ENCODE measurements at regions not wholly inside any gene's neighbourhood (a gene's known extent, or its start where the extent isn't known, plus 50 kb on each side); places are given as distances from the start of the nearest gene placed in this dataset.

DNA sequence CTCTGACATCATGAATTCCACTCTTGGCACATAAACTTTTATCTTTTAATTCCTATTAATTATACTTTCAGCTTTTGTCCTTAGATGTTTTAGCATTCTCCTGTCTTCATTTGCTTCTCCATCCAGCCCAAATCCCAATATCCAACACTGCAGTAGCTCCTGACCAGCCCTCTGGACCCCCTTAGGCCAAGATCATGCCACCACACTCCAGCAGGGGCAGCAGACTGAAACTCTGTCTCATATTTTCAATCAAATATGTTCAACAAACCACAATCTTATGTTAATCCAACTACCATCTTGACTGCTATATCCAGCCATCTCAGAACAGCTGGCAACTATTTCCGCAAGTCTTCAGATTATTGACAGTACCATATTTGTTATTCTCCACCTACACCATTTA, 315.8 kb upstream of the ROBO2 start:
- no peak for DNase-seq

- DNase-seq, result no peak
These were observed 315.2 kb upstream of the ROBO2 start for GRCh38 chr3:76724706-76725105.

DNA sequence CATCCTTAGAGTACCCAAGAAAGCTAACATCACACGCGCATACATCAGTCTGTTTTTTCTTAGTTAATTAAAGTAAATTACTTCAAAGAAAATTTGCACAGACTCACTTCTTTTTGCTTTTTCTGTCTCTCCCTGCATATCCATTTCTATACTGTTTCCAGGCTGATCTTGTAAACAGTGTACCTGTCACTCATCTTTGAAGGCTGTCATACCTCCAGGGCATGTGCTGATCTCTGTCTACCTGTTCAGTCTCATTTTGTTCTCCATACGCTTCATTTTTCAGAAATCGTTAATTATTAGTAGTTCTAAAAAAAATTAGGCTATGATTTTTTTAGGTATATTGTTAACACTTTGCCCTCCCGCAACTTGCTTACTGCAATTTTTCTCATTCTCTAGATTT, 313.9 kb upstream of the ROBO2 start:
- no peak for DNase-seq

DNA sequence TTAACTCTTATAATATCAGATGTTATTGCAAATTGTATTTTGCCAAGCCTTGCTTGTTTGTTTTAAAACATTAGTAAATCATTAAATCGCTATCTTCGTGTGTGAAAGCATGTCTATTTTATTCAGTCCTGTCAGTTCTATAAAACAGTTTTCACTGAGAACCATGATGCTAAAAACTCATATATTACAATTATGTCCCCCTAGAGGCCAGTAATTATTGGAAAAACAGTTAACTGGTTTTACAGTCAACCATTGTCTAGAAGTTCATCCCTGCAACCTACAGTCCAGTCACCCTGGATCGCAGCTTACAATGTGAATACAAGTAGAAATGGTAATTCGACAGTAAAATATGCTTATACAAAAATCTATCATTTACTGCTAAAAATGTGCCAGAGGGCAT, 311.5 kb upstream of the ROBO2 start:
- no peak for DNase-seq

- no peak for DNase-seq
These were observed 308.4 kb upstream of the ROBO2 start for GRCh38 chr3:76731471-76731870.

DNA sequence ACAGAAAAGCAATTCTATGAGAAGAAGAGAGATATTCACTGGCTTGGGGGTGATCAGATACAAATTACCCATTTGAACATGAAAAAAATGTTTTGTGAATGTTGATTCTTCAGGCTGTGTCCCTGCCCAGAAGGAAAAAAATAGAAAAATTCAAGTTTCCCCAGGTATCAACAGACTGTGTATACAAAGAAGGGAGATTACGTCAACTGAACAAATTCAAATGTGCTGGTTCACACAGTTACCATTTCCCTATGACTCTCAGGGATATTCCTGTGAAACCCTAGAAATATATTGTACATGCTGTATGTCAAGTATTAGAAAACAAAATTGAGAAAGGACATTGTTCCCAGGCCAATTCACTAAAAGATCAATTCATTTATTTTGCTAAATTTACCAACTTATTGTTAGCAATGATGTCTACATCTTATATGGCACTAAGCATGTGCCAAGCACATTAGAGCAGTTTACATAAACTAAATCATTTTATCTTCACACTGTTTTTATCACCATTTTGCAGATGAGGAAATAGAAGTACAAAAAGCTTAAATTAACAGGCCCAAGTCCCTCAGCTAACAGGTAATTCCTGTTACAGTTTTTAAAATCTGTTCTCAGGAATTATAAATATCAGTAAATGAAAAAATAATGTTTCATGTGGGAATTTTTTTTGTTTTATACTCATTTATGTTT, 306.7 kb upstream of the ROBO2 start:
- DNase-seq, result no peak

- no peak for DNase-seq
These were observed 304.7 kb upstream of the ROBO2 start for GRCh38 chr3:76735152-76735551.

- no peak for DNase-seq
These were observed 286.3 kb upstream of the ROBO2 start for GRCh38 chr3:76753599-76753998.

DNA sequence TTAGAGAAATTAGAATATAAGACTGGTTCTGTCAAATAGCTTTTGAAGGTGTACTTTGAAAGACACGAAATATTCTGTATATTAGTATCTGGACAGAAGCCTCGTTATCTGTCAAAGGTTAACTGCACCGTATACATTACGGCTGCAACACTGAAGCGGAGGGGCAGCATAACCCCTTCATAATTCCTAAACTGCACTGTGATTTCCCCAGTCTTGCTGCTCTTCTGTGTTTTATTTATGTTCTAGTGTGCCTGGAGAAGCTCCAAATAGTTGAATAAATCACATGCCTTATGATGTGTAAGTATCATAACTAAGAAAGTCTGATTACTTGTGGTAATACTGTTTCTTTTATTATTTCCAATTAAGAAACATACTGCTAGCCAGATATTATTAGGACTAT, 285.7 kb upstream of the ROBO2 start:
- DNase-seq, result no peak

DNA sequence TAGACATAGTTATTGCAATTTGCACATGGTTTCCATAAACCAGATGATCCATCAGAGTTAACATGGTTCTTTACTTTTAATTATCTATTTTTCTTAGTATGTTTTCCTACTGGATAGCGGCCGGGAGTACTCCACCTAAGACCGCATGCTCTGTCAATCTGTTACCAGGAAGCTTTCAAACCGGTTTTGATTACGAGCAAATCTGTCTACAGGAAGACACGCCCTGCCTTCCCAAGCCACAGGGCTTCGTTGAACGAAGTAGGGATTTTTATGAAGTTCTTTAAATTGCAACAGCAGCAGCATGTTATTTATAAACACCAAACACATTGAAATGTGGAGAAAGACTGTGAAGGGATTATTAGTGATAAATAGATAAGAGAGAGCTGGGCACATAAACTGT, 283.3 kb upstream of the ROBO2 start:
- DNase-seq, result no peak

GRCh38 chr3:76760336-76760735, 279.6 kb upstream of the ROBO2 start:
- DNase-seq, result no peak

DNA sequence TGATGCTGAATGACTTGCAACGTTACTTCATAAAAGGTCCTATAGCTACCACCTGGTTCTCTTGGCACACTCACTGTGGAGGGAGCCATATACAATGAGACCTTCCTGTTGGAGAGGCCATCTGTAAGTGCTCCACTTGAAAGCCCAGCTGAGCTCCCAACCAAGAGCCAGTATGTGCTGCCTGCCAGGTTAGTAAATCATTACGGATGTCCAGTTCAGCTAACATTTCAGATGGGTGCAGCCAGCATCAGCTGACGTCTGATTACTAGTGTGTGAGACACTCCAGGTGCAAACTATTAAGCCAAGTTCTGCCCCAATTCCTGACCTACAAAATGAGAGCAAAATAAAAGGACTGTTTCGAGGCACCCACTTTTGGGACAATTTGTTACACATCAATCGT, 274.4 kb upstream of the ROBO2 start:
- no peak for DNase-seq

DNA sequence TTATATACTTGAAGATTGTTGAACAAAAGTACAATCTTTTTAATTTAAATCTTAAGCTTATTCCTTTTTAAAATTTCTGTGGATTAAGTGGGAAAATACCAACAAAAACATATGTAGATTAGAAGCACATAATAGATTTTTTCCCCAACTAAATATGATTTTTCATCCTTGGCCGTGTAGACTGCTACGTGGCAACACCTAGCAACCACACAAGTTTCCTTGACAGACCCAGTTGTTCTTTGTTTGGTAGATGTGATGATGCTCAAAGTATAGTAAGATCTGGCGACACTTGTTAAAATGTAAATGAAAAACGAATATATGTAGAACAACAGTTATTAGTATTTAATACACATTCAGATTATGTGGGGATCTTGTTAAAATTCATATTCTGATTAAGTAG, 271.0 kb upstream of the ROBO2 start:
- no peak for DNase-seq

DNA sequence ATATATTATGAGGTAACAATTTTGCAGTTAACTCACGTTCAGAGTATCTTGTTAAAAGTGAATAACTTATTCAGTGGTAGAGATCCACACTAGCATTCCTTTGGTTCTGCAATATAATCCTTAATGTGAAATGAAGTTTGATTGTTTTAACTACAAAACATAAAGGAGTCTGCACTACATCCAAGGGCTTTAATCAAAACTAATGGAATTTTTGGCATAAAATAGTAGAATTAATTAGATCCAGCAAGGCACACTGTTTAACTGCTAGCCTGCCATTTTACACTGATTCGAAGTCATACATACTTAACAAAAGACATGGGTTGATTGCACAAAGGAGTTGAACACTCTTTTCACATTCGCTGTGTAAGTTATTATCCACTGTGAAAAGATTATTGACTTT, 263.0 kb upstream of the ROBO2 start:
- no peak for DNase-seq

- no peak for DNase-seq
These were observed 251.7 kb upstream of the ROBO2 start for GRCh38 chr3:76788206-76788605.

DNA sequence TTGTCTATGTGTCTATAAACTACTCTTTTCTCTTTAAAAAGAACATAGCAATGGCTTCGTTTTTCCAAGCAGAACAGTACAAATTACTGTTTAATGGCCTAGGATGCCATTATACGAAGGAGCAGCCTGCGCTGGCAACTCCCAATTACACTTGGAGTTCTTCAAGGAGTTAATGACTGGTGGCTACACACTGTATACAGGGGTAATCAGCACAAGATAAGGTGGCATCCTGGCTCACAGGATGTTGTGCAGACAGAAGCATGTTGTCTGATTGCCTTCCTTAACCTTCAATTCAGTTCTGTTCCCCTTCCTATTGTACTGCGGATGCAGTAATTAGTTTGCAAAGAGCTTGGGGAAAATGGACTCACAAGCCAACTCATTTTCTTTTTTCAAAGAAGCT, 250.7 kb upstream of the ROBO2 start:
- DNase-seq, result no peak

DNA sequence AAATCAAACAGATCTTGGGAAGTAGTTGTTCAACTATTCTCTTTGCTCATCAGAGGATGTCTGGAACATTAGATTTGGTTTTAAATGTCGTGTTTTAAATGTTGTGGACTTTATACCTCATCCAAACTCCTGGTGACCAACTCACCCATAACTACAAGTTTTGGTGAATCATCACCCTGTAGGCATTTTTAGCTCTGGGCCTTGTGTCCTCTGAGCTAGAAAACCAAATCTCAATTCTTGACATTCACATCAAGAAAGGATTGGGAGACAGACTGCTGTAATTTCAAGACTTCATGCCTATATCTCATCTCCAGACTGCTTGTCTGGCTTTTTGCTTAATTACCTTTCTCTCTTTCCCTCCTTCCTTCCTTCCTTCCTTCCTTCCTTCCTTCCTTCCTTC, 228.5 kb upstream of the ROBO2 start:
- DNase-seq, result no peak

- DNase-seq, result no peak
These were observed 227.2 kb upstream of the ROBO2 start for GRCh38 chr3:76812649-76813242.

DNA sequence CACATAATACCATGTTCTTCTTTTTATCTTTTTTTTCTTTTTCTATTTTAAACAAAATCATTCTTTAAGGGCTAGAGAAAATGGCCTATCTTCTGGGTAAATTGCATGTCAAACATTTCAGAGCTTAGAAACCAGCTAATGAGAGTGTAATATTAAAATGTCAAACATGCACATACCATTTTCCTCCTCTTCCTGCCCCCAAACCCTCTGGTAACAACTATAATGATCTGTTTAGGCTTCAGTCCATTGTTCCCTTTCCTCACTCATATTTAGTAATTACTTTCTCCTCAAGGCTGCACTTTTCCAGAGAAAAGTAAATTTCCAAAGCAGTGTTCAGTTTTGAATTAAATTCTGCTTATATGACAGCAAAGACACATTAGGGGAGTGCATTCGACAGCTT, 224.3 kb upstream of the ROBO2 start:
- no peak for DNase-seq

DNA sequence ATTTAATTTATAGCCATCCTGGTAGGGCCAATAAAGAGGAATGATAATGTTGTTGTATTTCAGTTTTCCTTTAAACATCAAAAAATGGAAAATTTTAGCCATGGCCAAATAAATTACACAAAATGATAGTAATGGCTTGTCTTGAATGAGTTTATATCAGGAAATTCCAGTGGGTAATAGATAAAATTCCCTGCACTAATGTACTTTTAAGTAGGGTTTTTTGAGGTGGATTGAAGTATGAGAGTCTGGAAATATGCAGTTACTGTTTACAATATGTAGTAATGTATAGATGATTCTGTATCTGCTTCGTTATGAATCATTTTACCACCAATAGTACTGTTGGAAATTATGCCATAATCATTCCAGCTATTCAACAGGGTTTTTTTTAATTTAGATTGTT, 219.4 kb upstream of the ROBO2 start:
- DNase-seq, result no peak

GRCh38 chr3:76824658-76825240, 215.2 kb upstream of the ROBO2 start:
- no peak for DNase-seq

DNA sequence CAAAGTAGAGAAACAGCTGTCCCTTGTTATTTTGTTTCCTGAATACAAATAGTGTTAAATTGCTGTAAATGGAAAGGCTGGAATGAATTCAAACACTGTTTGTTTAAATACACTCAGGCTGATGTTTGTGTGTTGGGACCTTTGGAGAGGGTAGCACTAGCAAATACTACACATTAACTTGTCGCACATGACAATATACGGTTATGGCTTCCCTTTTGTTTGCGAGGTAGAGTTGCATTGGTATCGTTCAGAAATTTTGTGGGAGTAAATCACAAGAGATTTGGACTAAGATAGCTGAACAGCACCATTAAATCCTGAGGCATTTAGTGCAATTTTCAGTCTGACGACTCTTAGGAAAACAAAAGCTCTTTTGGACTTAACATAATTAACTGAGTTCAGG, 213.0 kb upstream of the ROBO2 start:
- no peak for DNase-seq

DNA sequence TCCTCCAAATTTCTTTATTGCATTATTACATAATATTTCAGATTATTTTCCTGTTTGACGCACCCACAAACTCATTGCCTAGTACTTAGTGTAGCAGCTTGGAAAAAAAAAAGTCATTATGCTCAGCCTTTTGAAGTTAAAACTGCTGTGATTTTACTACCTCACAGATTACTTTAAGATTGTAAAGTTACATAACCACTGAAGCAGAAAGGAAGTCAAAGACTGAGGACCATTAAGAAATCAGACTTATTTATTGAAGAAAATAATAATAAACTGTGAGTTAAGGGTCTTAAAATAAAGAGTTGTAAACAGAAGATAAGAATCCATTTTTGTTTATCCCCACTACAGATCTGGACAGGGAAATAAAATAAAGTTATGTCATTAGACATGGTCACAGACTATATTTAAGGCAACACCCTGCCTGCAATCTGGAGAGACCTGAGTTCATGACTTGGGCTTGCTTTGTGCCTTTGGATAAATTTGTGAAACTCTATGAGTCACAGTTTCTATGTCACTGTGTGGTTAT, 212.1 kb upstream of the ROBO2 start:
- no peak for DNase-seq

GRCh38 chr3:76834657-76835056, 205.2 kb upstream of the ROBO2 start:
- DNase-seq, result no peak

- DNase-seq, result no peak
These were observed 198.2 kb upstream of the ROBO2 start for GRCh38 chr3:76841747-76842146.

All from amniotic stem cell (primary cell).